ENCODE measurements at regions not wholly inside any gene's neighbourhood (a gene's known extent, or its start where the extent isn't known, plus 50 kb on each side); places are given as distances from the start of the nearest gene placed in this dataset.

DNA sequence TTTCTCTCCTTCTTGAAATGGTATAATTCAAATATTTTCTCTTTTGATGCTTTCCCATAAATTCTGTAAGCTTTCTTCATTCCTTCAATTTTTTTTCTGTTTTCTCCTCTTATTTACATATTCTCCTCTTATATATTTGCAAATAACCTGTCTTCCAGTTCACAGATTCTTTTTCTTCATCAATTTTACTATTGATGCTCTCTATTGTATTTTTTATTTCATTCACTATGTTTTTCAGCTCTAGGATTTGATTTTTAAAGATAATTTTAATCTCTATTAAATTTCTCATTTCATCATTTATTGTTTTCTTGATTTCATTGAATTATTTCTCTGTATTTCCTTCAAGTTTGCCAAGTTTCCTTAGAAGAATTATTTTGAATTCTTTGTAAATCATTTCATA is 54.0 kb upstream of the PRPS1L1 start:
- no peak for DNase-seq (ENCODE audit: low read depth)
- TF ChIP-seq, protein P1, sequence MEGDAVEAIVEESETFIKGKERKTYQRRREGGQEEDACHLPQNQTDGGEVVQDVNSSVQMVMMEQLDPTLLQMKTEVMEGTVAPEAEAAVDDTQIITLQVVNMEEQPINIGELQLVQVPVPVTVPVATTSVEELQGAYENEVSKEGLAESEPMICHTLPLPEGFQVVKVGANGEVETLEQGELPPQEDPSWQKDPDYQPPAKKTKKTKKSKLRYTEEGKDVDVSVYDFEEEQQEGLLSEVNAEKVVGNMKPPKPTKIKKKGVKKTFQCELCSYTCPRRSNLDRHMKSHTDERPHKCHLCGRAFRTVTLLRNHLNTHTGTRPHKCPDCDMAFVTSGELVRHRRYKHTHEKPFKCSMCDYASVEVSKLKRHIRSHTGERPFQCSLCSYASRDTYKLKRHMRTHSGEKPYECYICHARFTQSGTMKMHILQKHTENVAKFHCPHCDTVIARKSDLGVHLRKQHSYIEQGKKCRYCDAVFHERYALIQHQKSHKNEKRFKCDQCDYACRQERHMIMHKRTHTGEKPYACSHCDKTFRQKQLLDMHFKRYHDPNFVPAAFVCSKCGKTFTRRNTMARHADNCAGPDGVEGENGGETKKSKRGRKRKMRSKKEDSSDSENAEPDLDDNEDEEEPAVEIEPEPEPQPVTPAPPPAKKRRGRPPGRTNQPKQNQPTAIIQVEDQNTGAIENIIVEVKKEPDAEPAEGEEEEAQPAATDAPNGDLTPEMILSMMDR (IDR thresholded peaks at IDR 0.05; ENCODE audit: insufficient read depth, low read depth, low read length, missing control alignments): no peak
- no peak overlapping the region for H3K4me3 ChIP-seq (ENCODE audit: low read length)

DNA sequence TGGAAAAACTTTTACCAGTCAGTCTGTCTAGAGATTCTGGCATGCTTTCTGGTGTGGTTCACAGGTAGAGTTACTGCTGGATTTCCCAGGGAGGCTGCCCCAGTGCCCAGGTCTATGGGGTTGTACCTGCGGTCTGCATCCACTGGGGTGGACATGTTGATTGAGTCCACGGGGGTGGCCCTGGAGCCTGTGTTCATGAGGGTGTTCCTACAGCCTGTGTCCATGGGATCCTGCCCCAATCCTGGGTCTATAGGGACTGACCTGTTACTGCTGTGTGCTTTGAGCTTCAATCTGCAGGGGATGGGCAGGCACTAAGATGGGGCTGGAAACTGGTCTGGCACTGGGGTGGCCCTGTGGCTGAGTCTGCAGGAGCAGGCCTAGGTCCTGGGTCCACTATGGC is 54.5 kb upstream of the PRPS1L1 start:
- DNase-seq (ENCODE audit: low read depth): no peak
- TF ChIP-seq, protein P1 (IDR thresholded peaks at IDR 0.05; ENCODE audit: insufficient read depth, low read depth, low read length, missing control alignments): no peak
- H3K4me3 ChIP-seq (ENCODE audit: low read length): no peak overlapping the region

DNA sequence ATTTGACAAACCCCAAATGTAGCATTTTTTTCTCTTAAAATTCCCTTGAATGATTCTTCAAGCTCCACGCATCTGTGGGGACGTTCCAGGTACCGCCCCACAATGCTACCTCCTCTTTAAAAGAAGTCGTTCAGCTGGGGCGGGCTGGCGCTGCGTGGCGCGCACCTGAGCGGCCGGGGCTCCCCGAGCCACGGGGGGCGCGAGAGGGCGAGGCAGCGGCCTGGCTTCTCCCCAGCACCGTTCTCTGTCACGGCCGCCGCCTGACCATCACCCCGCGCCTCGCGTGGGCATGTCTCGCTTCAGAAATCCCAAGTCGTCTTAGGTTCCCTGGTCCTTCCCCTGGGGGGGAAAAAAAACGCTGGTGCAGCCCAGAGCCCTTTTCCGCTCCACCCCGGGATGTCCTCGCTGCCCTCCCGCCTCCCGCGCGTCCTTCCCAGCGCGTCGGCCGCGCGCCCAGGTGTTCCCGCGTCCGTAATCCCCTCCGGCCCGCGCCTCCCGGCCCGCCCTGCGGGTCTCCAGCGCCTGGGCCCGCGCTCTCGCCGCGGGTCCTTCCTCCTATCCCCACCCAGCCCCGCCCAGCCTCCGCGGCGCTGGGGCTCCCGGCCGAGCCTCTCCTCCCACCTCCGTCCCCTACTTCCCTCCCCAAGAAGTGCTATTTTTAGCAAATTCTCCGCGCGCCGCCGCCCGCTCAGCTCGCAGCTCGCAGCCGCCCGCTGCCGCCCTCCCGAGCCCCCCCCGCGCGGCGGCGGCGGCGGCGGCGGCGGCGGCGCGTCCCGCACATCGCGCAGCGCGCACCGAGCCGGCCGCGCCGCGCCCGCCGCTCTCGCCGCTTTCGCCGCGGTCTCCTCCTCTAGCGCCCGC is 58.7 kb upstream of the PRPS1L1 start:
- TF ChIP-seq, protein P1 (IDR thresholded peaks at IDR 0.05; ENCODE audit: insufficient read depth, low read depth, low read length, missing control alignments): no peak
- peak; percentile 13 for DNase-seq (ENCODE audit: low read depth)

DNA sequence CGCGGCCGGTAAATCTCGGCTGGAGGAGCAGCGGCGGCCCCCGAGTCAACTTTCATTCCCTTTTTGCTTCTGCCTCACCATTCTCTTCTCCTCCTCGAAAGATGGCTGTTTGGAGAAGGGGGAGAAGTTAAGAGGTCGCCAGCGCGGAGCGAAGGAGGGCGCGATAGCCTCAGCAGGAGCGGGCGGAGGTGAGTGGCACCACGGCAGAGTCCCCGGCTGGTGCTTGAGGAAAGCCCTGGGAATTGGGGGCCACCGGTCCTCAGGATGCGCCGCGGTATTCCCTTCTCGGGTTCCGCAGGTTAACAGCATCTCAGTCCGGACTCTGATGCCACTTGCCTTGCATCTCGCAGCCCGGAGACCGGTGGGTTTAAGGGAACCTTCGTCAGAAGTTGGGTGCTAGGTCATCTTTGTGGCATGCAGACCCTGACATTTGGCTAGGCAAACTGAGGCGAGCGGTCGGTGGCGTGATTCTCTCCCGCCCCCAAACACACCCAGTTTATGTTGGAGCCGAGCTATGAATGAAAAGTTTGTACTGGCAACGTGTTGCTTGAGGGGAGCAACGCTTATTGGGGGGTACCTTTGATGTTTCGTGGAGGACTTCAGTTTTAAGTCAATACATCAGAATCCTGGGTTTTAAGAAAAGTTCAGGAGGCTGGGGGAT is 59.5 kb upstream of the PRPS1L1 start:
- DNase-seq (ENCODE audit: low read depth): peak; percentile 12
- TF ChIP-seq, protein P1 (IDR thresholded peaks at IDR 0.05; ENCODE audit: insufficient read depth, low read depth, low read length, missing control alignments): no peak
- peak overlapping the region; percentile 44 for H3K4me3 ChIP-seq (ENCODE audit: low read length)

More for the DNA sequence above, 58.7 kb upstream of the PRPS1L1 start:
- peak overlapping the region; percentile 50 for H3K4me3 ChIP-seq (ENCODE audit: low read length)

- TF ChIP-seq, protein P1 (IDR thresholded peaks at IDR 0.05; ENCODE audit: insufficient read depth, low read depth, low read length, missing control alignments): no peak
- DNase-seq (ENCODE audit: low read depth): no peak
- H3K4me3 ChIP-seq (ENCODE audit: low read length): no peak overlapping the region
Measured at GRCh38 chr7:18087687-18088078, 60.0 kb upstream of the PRPS1L1 start.

DNA sequence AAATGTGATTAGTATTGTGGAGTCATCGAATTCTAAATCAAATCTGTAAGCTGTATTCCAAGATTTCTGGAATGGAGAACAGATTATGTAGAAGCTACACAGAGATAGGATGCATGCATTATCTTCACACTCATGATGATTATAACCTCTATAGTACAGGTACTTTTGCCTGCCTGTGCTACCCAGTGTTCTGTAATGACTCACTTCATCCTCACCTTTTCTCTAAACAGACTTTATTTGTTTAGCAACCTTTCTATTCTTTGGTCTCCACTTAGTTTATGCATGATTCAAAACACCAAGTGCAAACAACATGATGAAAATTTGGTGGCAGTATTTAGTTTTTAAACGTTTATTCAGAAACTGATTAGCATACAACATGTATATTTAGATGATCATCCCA is 68.4 kb upstream of the PRPS1L1 start:
- H3K4me3 ChIP-seq (ENCODE audit: low read length): no peak overlapping the region
- TF ChIP-seq, protein P1 (IDR thresholded peaks at IDR 0.05; ENCODE audit: insufficient read depth, low read depth, low read length, missing control alignments): no peak
- DNase-seq (ENCODE audit: low read depth): peak; percentile 34

All from epithelial cell of esophagus (primary cell).